ENCODE measurements at regions not wholly inside any gene's neighbourhood (a gene's known extent, or its start where the extent isn't known, plus 50 kb on each side); places are given as distances from the start of the nearest gene placed in this dataset.
"Not testable (repeated sequence)": the region's sequence is repeated elsewhere in the genome, so short reads cannot be mapped to it uniquely, and the experiment has no call there.

DNA sequence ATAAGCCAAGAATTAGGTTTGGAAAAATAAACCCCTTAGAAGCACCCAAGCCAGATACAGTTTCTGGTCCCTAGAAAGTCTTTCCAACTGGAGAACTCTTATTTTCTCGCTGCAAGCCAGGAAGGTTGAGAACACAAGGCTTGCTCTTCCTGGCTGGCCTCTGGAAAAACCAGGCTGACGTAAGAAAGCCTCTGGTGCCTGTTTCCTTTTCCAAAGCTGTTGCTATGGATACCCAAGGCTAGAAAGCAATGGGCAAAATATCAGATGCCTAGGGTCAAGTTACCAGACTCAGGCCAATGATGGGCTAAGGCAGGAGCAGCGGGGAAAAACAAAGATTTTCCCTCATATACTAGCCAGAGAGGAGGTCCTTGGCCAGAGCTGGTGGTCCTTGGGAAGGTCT, 281.6 kb downstream of the KLHL13 start:
- H3K9me3 ChIP-seq: no peaks in the 10 kb centered on the region
- H3K27ac ChIP-seq: no peak overlapping the region
- H3K36me3 ChIP-seq: no peaks in the 10 kb centered on the region
- no peak overlapping the region for H3K4me3 ChIP-seq
- WGBS (ENCODE audit: insufficient coverage, low coverage, low lambda C conversion rate, missing lambda C conversion rate): 36% methylated on average over 2 of the region's 3 CpGs
- no peaks in the 10 kb centered on the region for H3K4me1 ChIP-seq
- DNase-seq (no peak), ATAC-seq (no peak)
- no peaks in the 10 kb centered on the region for H3K27me3 ChIP-seq
- intact Hi-C loops (cut with DNase I): no loop called here
- TF ChIP-seq, protein P1, sequence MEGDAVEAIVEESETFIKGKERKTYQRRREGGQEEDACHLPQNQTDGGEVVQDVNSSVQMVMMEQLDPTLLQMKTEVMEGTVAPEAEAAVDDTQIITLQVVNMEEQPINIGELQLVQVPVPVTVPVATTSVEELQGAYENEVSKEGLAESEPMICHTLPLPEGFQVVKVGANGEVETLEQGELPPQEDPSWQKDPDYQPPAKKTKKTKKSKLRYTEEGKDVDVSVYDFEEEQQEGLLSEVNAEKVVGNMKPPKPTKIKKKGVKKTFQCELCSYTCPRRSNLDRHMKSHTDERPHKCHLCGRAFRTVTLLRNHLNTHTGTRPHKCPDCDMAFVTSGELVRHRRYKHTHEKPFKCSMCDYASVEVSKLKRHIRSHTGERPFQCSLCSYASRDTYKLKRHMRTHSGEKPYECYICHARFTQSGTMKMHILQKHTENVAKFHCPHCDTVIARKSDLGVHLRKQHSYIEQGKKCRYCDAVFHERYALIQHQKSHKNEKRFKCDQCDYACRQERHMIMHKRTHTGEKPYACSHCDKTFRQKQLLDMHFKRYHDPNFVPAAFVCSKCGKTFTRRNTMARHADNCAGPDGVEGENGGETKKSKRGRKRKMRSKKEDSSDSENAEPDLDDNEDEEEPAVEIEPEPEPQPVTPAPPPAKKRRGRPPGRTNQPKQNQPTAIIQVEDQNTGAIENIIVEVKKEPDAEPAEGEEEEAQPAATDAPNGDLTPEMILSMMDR (IDR thresholded peaks at IDR 0.05): no peak
- TF ChIP-seq POLR2A (IDR thresholded peaks at IDR 0.05): no peak

DNA sequence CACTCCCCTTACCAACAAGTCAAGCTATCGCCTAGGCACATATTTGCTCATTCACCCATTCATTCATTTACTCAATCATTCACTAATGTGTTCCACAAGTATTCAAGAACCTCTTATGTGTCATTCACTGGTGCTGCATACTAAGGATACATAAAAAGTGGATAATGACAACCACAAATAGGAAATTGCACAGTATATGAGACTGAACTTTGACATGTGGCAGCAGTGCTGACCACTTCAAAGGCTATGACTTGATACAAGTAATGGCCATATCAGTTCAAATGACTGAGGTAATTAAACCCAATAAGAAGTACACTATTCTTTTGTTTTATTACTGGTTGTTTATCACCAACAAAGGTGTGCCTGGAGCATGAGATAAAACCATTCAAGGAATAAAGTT, 282.5 kb downstream of the KLHL13 start:
- DNase-seq (no peak), ATAC-seq (no peak)
- no peak for TF ChIP-seq POLR2A (IDR thresholded peaks at IDR 0.05)
- TF ChIP-seq, protein P1 (IDR thresholded peaks at IDR 0.05): no peak
- no peaks in the 10 kb centered on the region for H3K36me3 ChIP-seq
- no peak overlapping the region for H3K27ac ChIP-seq
- WGBS (ENCODE audit: insufficient coverage, low coverage, low lambda C conversion rate, missing lambda C conversion rate): 62% methylated on average over 1 of the region's 1 CpG
- intact Hi-C loops (cut with DNase I): no loop called here
- no peaks in the 10 kb centered on the region for H3K4me1 ChIP-seq
- no peak overlapping the region for H3K4me3 ChIP-seq
- H3K9me3 ChIP-seq: no peaks in the 10 kb centered on the region
- no peaks in the 10 kb centered on the region for H3K27me3 ChIP-seq

DNA sequence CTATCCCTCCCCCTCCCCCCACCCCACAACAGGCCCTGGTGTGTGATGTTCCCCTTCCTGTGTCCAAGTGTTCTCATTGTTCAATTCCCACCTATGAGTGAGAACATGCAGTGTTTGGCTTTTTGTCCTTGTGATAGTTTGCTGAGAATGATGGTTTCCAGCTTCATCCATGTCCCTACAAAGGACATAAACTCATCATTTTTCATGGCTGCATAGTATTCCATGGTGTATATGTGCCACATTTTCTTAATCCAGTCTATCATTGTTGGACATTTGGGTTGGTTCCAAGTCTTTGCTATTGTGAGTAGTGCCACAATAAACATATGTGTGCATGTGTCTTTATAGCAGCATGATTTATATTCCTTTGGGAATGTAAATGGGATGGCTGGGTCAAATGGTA, 295.1 kb downstream of the KLHL13 start:
- H3K27me3 ChIP-seq; H3K36me3 ChIP-seq; intact Hi-C loops (cut with DNase I); H3K27ac ChIP-seq; H3K9me3 ChIP-seq; H3K4me1 ChIP-seq; DNase-seq; H3K4me3 ChIP-seq; ATAC-seq: not testable (repeated sequence)

DNA sequence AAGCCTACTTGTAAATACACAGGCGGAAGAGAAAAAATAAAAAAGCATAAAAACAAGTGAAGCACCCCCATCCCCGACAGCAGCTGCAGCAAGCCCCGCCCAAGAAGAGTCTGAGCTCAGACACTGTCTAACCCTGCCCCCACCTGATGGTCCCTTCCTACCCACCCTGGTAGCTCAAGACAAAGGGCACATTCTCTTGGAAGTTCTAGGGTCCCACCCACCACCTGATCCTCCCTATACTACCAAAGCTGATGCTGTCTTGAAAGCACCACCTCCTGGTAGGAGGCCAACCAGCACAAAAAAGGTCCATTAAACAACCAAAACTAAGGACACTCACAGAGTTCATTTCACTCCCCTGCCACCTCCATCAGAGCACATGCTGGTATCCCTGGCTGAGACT, 308.2 kb downstream of the KLHL13 start:
- TF ChIP-seq POLR2A (IDR thresholded peaks at IDR 0.05): no peak
- TF ChIP-seq, protein P1 (IDR thresholded peaks at IDR 0.05): no peak
- intact Hi-C loops (cut with DNase I): no loop called here
- Histone ChIP-seq H3K27me3 (no peaks in the 10 kb centered on the region), H3K4me1 (no peaks in the 10 kb centered on the region), H3K27ac (no peak overlapping the region), H3K4me3 (no peak overlapping the region), H3K9me3 (peaks cover 0 to 7% (median 0%) of the 10 kb centered on the region in 4 donors), H3K36me3 (no peaks in the 10 kb centered on the region)
- 88% methylated on average over 1 of the region's 3 CpGs for WGBS (ENCODE audit: insufficient coverage, low coverage, low lambda C conversion rate, missing lambda C conversion rate)
- no peak for ATAC-seq
- DNase-seq: no peak

DNA sequence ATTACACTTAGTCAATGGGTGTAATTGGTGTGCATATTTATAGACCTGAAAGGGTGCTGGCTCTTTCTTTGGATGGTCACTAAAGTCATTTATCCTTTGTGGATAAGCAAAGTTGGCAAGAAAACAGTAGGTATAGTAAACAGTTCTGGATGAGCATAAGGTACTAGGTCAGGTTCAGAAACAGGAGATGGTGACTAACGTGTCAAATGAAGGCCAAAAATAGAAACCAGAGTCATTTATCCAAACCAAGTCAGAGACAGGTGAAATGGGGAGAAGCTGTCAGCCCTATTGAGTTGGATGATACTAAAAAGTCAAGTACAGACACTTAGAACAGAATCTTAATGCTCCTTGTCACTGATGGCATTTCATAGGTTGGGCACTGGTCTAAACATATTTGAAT, 313.1 kb downstream of the KLHL13 start:
- ATAC-seq: no peak
- DNase-seq: no peak
- intact Hi-C loops (cut with DNase I): no loop called here
- H3K4me1 ChIP-seq: no peaks in the 10 kb centered on the region
- TF ChIP-seq, protein P1 (IDR thresholded peaks at IDR 0.05): no peak
- H3K27ac ChIP-seq: no peak overlapping the region
- no peak overlapping the region for H3K4me3 ChIP-seq
- no peaks in the 10 kb centered on the region for H3K36me3 ChIP-seq
- no peaks in the 10 kb centered on the region for H3K27me3 ChIP-seq
- no peaks in the 10 kb centered on the region for H3K9me3 ChIP-seq
- 33% methylated on average over 1 of the region's 1 CpG for WGBS (ENCODE audit: insufficient coverage, low coverage, low lambda C conversion rate, missing lambda C conversion rate)

All from right lobe of liver (tissue), 6 donors.